ENCODE measurements at regions not wholly inside any gene's neighbourhood (a gene's known extent, or its start where the extent isn't known, plus 50 kb on each side); places are given as distances from the start of the nearest gene placed in this dataset.
"Not testable (repeated sequence)": the region's sequence is repeated elsewhere in the genome, so short reads cannot be mapped to it uniquely, and the experiment has no call there.

- DNase-seq, result not testable (repeated sequence)
Measured at GRCh38 chr1:29681416-29681815, 445.1 kb downstream of the PTPRU start.

DNA sequence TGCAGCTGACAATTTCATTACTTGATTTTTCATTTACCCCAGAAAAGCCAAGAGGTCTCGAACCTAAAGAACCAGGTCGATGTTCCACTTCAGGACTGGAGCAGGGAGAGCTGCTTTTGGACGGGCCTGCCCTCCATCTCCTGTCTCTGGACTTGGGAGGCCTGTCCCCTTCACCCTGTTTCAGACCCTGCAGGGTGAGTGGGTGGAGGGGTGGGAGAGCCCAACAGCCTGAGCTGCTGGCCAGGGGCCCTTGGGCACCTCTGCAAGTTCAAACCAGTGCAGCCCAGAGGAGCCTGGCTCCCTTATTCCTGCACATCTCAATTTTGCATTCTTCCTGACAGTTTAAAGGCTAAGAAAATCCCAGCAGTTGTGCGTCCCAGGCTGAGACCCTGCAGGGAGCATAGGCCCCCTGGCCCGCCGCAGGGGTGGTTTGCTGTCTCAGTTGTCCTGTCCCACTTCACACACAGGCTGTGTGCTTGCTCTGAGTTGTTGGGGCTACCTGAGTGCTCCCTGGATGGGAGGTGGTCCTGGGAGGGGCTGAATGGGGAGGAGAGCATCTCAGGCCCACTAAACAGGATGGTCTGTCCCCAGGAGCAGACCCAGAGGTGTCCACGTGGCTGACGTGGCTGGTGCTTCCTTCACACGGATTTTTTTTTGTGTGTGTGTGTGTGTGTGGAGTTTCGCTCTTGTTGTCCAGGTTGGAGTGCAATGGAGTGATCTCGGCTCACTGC, 443.7 kb downstream of the PTPRU start:
- no peak for DNase-seq

- DNase-seq, result no peak
Measured at GRCh38 chr1:29679316-29679715, 443.0 kb downstream of the PTPRU start.

- no peak for DNase-seq
Measured at GRCh38 chr1:29677028-29678024, 441.0 kb downstream of the PTPRU start.

DNA sequence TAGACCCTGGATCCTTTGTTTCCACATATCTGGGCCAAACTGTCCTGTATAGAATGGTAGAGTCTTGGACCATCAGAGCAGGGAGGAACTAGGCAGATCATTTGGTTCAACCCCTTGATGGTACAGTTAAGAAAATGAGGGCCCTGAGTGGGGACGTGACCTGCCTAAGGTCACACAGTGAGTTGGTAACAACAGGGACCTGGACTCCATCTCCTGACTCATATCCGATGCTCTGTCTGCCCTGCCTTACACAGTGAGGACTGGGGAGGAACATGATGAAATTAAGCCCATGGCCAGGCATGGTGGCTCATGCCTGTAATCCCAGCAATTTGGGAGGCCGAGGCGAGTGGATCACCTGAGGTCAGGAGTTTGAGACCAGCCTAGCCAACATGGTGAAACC, 440.2 kb downstream of the PTPRU start:
- no peak for DNase-seq

GRCh38 chr1:29675481-29676263, 439.4 kb downstream of the PTPRU start:
- no peak for DNase-seq

- no peak for DNase-seq
Measured at GRCh38 chr1:29674627-29675326, 438.5 kb downstream of the PTPRU start.

DNA sequence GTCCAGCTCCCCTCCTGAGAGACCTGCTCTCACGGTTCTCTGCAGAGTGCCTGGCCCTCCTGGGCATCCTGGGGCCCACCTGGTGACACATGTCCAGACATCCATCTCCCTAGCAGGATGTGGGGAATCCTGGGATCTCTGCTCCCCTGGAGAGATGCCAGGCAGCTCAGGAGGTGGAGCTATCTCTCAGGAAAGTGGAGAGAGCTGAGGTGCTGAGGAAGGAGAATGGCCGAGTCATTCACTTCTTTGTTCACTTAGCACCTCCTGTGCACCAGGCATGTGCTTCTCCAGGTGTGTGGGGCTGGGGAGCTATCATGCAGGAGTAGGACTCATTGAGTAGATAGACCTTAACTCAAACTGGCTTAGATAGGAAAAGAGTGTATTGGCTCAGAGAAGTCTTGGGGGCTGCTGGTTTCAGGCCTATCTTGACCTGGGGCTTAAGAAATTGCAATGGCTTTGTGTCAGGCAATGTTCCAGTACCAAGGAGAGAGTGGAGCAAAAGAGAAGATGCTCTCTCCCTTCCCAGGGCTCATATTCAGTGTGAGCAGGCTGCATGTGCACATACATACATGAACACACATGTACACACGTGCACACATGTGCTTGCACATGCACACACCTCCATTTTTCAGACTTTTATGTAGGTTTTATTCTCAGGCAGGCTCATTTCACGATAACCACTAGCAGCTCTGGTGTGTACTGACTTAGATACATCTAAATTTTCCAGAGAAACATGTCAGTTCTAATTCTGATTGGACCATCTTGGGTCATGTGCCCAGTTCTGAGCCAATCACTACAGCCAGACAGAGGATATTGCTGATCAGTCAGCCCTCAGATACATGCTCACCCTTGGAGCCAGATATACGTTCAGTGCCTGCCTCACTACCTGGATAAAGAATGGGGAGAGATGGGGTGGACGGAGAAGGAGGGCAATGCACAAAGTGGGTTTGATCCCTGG, 437.6 kb downstream of the PTPRU start:
- no peak for DNase-seq

DNA sequence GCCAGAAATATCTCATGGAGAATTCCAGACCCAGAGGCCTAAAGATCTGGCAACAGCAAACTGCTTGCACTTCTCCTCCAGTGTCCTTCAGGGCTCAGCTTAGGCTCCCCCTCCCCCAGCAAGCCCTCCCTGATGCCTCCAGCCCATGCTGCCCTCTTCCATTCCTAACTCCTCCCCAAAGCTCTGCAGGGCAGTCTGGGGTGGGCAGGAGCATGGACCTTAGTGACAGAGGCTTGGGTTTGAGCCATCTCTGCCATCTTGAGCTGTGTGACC, 436.8 kb downstream of the PTPRU start:
- no peak for DNase-seq

DNA sequence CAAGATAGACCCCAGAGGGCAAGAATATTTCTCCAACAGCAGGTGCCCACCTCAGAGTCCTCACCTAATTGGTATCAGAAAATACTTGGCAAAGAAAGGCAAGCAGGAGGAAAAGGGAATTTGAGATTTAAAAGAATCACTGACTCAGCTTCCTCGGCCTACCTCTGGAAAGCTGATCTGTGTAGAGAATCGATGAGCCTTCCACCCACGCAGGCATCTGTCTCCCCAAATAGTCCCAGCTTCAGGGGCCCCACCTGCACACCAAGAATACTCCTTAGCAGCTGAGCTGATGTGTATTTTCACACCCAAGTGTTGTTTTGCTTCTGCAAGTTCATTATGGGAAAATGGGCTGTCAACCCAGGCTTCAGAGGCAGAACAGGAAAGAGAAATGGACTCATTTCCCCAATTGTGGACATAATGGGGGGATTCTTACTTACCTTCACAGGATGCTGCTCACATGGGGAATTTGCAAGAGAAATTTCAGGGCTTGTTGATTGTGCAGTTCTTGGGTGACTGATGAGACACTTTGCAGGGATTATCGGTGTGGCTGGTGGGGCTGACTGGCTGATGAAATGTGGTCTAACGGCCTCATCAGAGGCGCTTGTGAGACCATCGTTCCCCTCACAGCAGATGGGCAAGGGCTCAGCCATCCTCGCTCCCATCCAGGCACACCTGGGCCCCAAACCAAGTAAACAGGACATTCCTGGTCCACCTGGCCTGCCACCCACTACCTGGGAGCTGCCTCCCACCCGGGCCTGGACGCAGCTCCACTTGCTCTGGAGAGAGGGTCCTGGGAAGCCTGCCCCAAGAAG, 436.3 kb downstream of the PTPRU start:
- no peak for DNase-seq

GRCh38 chr1:29671446-29672356, 435.4 kb downstream of the PTPRU start:
- no peak for DNase-seq

- DNase-seq, result no peak
Measured at GRCh38 chr1:29670752-29671151, 434.4 kb downstream of the PTPRU start.

DNA sequence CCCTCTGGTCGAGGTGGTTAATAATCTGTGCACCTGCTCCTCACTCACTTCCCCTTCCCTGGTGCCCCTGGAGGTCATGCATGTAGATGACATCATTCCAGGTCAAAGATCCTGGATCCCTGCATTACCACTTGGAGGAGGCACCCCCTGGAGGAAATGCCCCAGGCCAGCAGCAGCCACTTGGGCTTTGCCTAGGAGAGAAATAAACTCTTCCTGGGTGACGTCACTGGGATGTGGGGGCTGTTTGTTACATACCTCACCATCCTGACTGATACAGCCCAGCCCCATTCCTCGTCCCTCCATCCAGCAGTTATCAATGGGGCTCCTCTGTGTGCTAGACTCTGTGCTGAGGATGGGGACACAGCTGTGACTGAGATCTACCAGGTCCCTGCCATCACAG, 433.6 kb downstream of the PTPRU start:
- no peak for DNase-seq

DNA sequence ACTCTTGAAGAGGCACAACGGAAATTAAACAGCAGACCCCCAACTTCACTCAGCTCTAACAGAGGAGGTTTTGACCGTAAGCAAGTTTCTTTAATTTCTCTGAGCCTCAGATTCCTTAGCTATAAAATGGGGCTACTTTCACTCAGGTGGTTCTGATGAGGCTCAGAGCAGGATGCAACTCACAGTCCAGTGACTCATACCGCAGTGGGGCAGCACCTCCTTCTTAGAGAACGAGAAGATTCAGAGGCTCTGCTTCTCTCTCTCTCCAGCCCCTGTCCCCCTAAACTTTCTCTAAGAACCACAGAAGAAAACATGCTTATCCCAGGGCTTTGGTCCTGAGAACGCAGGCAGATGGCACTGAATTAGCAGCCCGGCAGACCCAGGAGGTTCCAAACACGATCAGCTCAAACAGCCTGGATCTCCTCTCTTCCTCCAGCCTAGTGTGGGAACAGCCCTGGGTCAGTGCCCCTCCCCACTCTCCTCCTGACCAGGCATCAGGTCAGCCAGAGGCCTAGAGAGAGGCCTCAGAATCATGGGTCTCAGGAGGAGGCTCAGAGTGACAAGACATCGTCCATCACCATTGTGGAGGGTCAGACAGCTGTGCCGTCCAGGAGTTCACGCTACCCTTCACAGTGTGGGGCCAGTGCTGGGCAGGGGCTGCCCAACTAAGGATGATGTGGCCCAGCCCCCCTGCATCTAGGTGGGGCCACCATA, 433.0 kb downstream of the PTPRU start:
- DNase-seq, result no peak

- no peak for DNase-seq
Measured at GRCh38 chr1:29668551-29669157, 432.3 kb downstream of the PTPRU start.

DNA sequence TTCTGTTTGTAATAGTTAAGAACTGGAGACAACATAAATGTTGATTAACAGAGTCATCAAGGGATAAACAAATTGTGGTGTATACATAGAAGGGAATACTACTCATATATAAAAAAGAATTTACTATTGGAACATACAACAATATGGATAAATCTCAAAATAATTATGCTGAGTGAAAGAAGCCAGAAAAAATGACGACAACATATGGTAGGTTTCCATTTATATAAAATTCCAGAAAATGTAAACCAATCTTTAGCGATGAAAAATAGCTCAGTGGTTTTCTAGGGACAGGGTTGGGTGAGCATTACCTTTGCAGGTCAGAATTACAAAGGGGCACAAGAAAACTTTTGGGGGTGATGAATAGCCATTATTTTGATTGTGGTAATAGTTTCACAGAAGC, 431.6 kb downstream of the PTPRU start:
- no peak for DNase-seq

DNA sequence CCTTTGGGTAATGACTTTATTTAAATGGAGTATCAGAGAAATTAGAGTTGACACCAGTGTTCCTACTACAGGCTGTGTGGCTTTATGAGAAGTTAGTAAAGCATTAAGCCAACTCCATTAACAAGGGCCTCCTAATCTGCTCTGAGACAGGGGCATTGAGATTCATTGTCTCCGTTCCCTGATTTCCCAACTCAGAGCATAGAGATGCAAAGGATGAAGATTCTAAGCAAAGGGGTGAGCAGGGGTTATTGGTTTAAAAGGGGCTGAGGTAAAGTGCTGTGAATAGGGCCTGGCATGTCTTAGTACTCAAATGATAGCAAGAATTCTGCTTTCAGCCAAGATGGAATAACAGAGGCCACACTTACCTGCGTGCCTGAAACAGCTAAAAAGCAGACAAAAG, 428.4 kb downstream of the PTPRU start:
- DNase-seq, result no peak

DNA sequence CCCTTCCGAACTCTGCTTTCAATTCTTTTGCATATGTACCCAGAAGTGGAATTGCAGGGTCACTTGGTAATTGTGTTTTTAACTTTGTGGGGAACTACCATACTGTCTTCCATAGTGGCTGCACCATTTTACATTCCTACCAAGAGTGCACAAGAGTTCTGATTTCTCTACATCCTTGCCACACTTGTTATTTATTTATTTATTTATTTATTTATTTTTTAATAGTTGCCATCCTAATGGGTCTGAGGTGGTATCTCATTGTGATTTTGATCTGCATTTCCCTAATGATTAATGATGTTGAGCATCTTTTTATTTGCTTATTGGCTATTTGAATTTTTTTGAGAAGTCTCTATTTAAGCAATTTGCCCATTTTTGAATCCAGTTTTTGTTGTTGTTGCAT, 422.4 kb downstream of the PTPRU start:
- no peak for DNase-seq

- DNase-seq, result no peak
Measured at GRCh38 chr1:29657816-29658215, 421.5 kb downstream of the PTPRU start.
